KOPT-K1 (cell line): ENCODE measurements at regions not wholly inside any gene's neighbourhood (a gene's known extent, or its start where the extent isn't known, plus 50 kb on each side); places are given as distances from the start of the nearest gene placed in this dataset.

ENCODE experiments used
- H3K27ac ChIP-seq: fragments of 200-600 bp; sonication (generic); 2 replicates; pipeline ENCODE4 v1.5.1; 2016; ENCODE audit warnings: antibody characterized with exemption, mild to moderate bottlenecking, low read depth, low read length; ENCODE audit not compliant: poor library complexity, severe bottlenecking
- H3K36me3 ChIP-seq: fragments of 200-600 bp; sonication (generic); 2 replicates; pipeline ENCODE4 v1.5.1; 2017; ENCODE audit warnings: antibody characterized with exemption, mild to moderate bottlenecking, low read length, moderate library complexity; ENCODE audit not compliant: insufficient read depth
- H3K9me3 ChIP-seq: fragments of 200-600 bp; sonication (generic); 2 replicates; pipeline ENCODE4 v1.5.1; 2017; ENCODE audit warnings: antibody characterized with exemption, low read length, mild to moderate bottlenecking; ENCODE audit not compliant: insufficient read depth, poor library complexity, severe bottlenecking

GRCh38 chr1:8217011-8217711 lies 100.8 kb upstream of the SLC45A1 start:
- H3K9me3 ChIP-seq = no peaks in the 10 kb centered on the region
- no peaks in the 10 kb centered on the region for H3K36me3 ChIP-seq
- no peak overlapping the region for H3K27ac ChIP-seq

DNA sequence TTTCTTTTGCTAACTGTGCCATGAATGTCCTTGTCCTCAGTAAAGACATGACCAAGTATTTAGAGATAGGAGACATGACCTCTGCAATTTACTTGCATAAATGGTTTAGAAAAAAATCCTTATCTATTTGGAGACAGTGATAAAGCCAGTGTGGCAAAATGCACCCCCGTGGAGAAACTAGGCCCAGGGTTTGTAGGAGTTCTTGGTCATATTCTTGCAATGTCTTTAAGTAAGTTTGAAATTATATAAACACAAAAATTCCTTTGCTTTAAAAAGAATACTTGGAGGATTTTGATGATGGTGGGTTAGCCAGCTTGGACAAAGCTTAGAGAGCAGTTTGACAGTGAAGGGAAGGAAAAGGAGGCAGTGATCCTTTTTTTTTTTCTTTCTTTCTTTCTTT lies 101.9 kb upstream of the SLC45A1 start:
- Histone ChIP-seq H3K27ac (no peak overlapping the region), H3K36me3 (no peaks in the 10 kb centered on the region), H3K9me3 (no peaks in the 10 kb centered on the region)

- Histone ChIP-seq H3K36me3 (no peaks in the 10 kb centered on the region), H3K9me3 (no peaks in the 10 kb centered on the region), H3K27ac (no peak overlapping the region)
These were observed 103.3 kb upstream of the SLC45A1 start for GRCh38 chr1:8214501-8215173.

- no peaks in the 10 kb centered on the region for H3K9me3 ChIP-seq
- H3K36me3 ChIP-seq = no peaks in the 10 kb centered on the region
- H3K27ac ChIP-seq = no peak overlapping the region
These were observed 104.2 kb upstream of the SLC45A1 start for GRCh38 chr1:8213676-8214075.

GRCh38 chr1:8213136-8213535 lies 104.8 kb upstream of the SLC45A1 start:
- no peak overlapping the region for H3K27ac ChIP-seq
- H3K36me3 ChIP-seq = no peaks in the 10 kb centered on the region
- H3K9me3 ChIP-seq = no peaks in the 10 kb centered on the region

- no peak overlapping the region for H3K27ac ChIP-seq
- no peaks in the 10 kb centered on the region for H3K9me3 ChIP-seq
- H3K36me3 ChIP-seq = no peaks in the 10 kb centered on the region
These were observed 105.3 kb upstream of the SLC45A1 start for GRCh38 chr1:8212580-8213031.

DNA sequence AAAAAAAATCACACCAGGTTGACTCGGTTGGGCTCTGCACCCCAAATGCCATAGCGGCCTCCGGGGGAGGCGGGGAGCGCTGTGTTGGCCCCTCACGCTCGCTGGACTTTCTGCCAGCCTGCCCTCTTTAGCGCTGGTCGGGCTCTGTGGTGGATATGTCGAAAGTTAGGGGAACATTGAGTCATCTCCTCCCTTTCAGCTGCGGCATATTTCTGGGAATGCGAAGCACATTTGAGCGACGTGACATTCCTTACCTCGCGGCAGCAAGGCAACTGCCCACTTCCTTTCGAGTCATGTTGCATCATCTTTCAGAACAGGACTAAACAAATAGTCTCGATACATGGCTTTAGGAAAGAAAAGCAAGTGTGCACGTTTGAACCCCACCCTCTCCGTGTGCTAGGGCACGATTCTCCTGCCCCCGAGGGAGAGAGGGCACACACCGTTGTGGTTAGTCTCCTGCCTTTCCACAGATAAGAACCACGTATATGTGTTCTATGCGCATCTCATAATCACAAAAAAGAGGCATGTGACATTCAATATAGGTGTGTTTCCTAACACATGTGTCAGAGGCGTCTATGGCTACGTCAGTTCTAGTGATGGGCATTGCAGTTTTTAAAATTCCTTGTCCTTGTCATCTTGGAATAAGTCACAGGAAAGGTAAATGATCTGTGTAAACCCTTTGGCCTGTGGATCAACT lies 105.9 kb upstream of the SLC45A1 start:
- no peaks in the 10 kb centered on the region for H3K36me3 ChIP-seq

GRCh38 chr1:8211251-8211882 lies 106.5 kb upstream of the SLC45A1 start:
- H3K27ac ChIP-seq = no peak overlapping the region
- no peaks in the 10 kb centered on the region for H3K9me3 ChIP-seq
- H3K36me3 ChIP-seq = no peaks in the 10 kb centered on the region

More for the DNA sequence above, 105.9 kb upstream of the SLC45A1 start:
- Histone ChIP-seq H3K27ac (no peak overlapping the region), H3K9me3 (no peaks in the 10 kb centered on the region)

- Histone ChIP-seq H3K27ac (no peak overlapping the region), H3K9me3 (no peaks in the 10 kb centered on the region), H3K36me3 (no peaks in the 10 kb centered on the region)
These were observed 110.7 kb upstream of the SLC45A1 start for GRCh38 chr1:8207202-8207601.

- no peaks in the 10 kb centered on the region for H3K9me3 ChIP-seq
- H3K36me3 ChIP-seq = no peaks in the 10 kb centered on the region
- H3K27ac ChIP-seq = no peak overlapping the region
These were observed 111.5 kb upstream of the SLC45A1 start for GRCh38 chr1:8206391-8206790.

DNA sequence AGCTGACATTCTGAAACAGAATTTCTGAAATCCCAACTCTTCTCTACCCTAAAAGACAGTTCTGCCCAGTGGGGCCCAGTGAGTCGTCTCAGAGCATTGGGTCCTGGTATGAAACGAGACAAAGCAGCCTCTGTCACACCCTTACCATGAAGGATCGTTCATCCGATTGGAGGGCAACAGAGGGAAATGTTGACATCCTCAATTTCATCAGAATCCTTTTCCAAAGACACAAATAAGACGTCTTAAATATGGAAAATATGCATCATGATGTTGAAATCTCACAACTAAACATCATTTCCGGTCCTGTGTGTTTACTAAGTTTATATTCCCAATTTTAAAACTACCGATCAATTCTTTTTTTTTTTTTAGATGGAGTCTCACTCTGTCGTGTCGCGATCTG lies 112.1 kb upstream of the SLC45A1 start:
- Histone ChIP-seq H3K27ac (no peak overlapping the region), H3K36me3 (no peaks in the 10 kb centered on the region), H3K9me3 (no peaks in the 10 kb centered on the region)

- no peaks in the 10 kb centered on the region for H3K9me3 ChIP-seq
- H3K27ac ChIP-seq = no peak overlapping the region
These were observed 113.1 kb upstream of the SLC45A1 start for GRCh38 chr1:8204826-8205225.

GRCh38 chr1:8203551-8203950 lies 114.4 kb upstream of the SLC45A1 start:
- Histone ChIP-seq H3K27ac (no peak overlapping the region), H3K9me3 (no peaks in the 10 kb centered on the region)

More at GRCh38 chr1:8204826-8205225, 113.1 kb upstream of the SLC45A1 start:
- H3K36me3 ChIP-seq = no peaks in the 10 kb centered on the region

GRCh38 chr1:8203056-8203455 lies 114.9 kb upstream of the SLC45A1 start:
- Histone ChIP-seq H3K36me3 (no peaks in the 10 kb centered on the region), H3K27ac (no peak overlapping the region), H3K9me3 (no peaks in the 10 kb centered on the region)

More at GRCh38 chr1:8203551-8203950, 114.4 kb upstream of the SLC45A1 start:
- no peaks in the 10 kb centered on the region for H3K36me3 ChIP-seq
